Adrenal gland (tissue), 5 donors: ENCODE measurements at regions not wholly inside any gene's neighbourhood (a gene's known extent, or its start where the extent isn't known, plus 50 kb on each side); places are given as distances from the start of the nearest gene placed in this dataset.

ENCODE experiments used
- POLR2A ChIP-seq, 2 donors: fragments of 450-650 bp; IDR thresholded peaks; one replicate each; pipeline ENCODE4 v1.6.1; 2017; ENCODE audit warnings: antibody characterized with exemption in 2 of 2, mild to moderate bottlenecking in 2 of 2, moderate library complexity in 1 of 2
- TF ChIP-seq, protein P1 (sequence below), 6 experiments: fragments of 450-650 bp in 4 of 6; fragments of 200-600 bp in 2 of 6; sonication (generic) in 1 of 6; IDR thresholded peaks; 1 replicate in 5 of 6; 2 replicates in 1 of 6; pipeline versions ENCODE4 v1.5.1 to v1.8.0; 2016 to 2021; ENCODE audit warnings: antibody characterized with exemption in 6 of 6, mild to moderate bottlenecking in 2 of 6, moderate library complexity in 1 of 6
- donor health status: DM: no; HTN: no; CAD: no.

DNA sequence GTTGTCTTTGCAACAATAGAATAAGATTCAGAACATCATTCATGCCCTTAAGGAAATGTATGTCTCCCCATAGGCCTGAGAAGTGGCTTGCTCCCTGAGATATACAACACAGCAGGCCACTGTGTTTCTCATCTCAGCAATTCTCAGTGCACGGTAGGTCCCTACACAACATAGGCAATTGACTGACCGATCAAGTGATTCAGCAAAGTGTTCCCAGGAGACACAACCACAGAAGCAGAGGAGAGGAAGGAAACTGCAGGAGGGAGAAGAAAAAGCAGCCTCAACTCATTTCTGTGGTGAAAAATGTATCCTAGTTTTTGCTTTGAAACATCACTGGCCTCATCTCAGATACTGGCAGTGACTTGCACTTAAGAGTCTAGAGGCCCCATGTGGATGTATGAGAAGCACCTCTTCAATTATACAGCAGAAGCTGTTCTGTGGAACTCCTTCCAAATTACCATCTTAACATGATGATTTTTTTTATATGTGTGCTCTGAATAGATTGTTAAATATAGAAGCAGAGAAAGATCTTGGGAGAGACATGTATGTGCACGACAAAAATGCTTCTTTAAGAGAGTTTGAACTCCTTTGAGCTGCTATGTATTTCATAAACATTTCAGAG is 306.8 kb downstream of the XPNPEP1 start:
- TF ChIP-seq POLR2A (IDR thresholded peaks at IDR 0.05): no peak
- TF ChIP-seq, protein P1, sequence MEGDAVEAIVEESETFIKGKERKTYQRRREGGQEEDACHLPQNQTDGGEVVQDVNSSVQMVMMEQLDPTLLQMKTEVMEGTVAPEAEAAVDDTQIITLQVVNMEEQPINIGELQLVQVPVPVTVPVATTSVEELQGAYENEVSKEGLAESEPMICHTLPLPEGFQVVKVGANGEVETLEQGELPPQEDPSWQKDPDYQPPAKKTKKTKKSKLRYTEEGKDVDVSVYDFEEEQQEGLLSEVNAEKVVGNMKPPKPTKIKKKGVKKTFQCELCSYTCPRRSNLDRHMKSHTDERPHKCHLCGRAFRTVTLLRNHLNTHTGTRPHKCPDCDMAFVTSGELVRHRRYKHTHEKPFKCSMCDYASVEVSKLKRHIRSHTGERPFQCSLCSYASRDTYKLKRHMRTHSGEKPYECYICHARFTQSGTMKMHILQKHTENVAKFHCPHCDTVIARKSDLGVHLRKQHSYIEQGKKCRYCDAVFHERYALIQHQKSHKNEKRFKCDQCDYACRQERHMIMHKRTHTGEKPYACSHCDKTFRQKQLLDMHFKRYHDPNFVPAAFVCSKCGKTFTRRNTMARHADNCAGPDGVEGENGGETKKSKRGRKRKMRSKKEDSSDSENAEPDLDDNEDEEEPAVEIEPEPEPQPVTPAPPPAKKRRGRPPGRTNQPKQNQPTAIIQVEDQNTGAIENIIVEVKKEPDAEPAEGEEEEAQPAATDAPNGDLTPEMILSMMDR (IDR thresholded peaks at IDR 0.05): no peak
